Activated CD8-positive, alpha-beta memory T cell treated with anti-CD3 and anti-CD28 coated beads, Interleukin-2, amount 10 ng/mL, durations not matched to agents 7 days and 5 days (primary cell): ENCODE measurements at regions not wholly inside any gene's neighbourhood (a gene's known extent, or its start where the extent isn't known, plus 50 kb on each side); places are given as distances from the start of the nearest gene placed in this dataset.

Source experiments
- ATAC-seq: fragments of 150-1000 bp; cut with Tn5 transposase; one replicate; pipeline ENCODE4 v1.10.0; 2021; ENCODE audit warnings: moderate library complexity
- CTCF ChIA-PET: fragments of 350-600 bp; sonication (Branson Sonifier 250); formaldehyde crosslinking; loops from one replicate; lab custom pipeline; 2021; ENCODE audit warnings: antibody characterized with exemption; lab: Charles Lee
- DNase-seq: peaks from one replicate; pipeline ENCODE4 v3.0.0-alpha.2; 2020
- H3K27ac Mint-ChIP-seq: one replicate; pipeline ENCODE4 v1.8.0; 2021; ENCODE audit warnings: mild to moderate bottlenecking, mixed read lengths
- H3K27me3 Mint-ChIP-seq: one replicate; pipeline ENCODE4 v1.8.0; 2021; ENCODE audit warnings: mixed read lengths
- H3K36me3 Mint-ChIP-seq: one replicate; pipeline ENCODE4 v1.8.0; 2021; ENCODE audit warnings: mild to moderate bottlenecking, mixed read lengths
- H3K4me1 Mint-ChIP-seq: one replicate; pipeline ENCODE4 v1.8.0; 2021; ENCODE audit warnings: mixed read lengths
- H3K4me3 Mint-ChIP-seq: one replicate; pipeline ENCODE4 v1.8.0; 2021; ENCODE audit warnings: mild to moderate bottlenecking, moderate library complexity, mixed read lengths
- H3K9me3 Mint-ChIP-seq: one replicate; pipeline ENCODE4 v1.8.0; 2022; ENCODE audit warnings: low read depth, mixed read lengths

GRCh38 chr4:187602339-187603092 lies 393.1 kb upstream of the ZFP42 start:
- Mint-ChIP-seq H3K27ac (no peak overlapping the region), H3K9me3 (no peaks in the 10 kb centered on the region), H3K27me3 (no peaks in the 10 kb centered on the region), H3K4me3 (no peak overlapping the region), H3K4me1 (no peaks in the 10 kb centered on the region), H3K36me3 (no peaks in the 10 kb centered on the region)
- CTCF ChIA-PET = no interaction called here
- ATAC-seq (no peak), DNase-seq (no peak)

GRCh38 chr4:187603093-187604025 lies 392.2 kb upstream of the ZFP42 start:
- Mint-ChIP-seq H3K27ac (no peak overlapping the region), H3K27me3 (no peaks in the 10 kb centered on the region), H3K36me3 (no peaks in the 10 kb centered on the region), H3K4me1 (no peaks in the 10 kb centered on the region), H3K9me3 (no peaks in the 10 kb centered on the region), H3K4me3 (no peak overlapping the region)
- DNase-seq = no peak
- CTCF ChIA-PET = no interaction called here
- no peak for ATAC-seq

GRCh38 chr4:187604984-187605383 lies 390.6 kb upstream of the ZFP42 start:
- Mint-ChIP-seq H3K27ac (no peak overlapping the region), H3K4me3 (no peak overlapping the region), H3K27me3 (no peaks in the 10 kb centered on the region), H3K9me3 (no peaks in the 10 kb centered on the region), H3K4me1 (no peaks in the 10 kb centered on the region), H3K36me3 (no peaks in the 10 kb centered on the region)
- CTCF ChIA-PET = no interaction called here
- ATAC-seq (no peak), DNase-seq (no peak)

- peaks cover 3% of the 10 kb centered on the region for H3K9me3 Mint-ChIP-seq
- ATAC-seq (no peak), DNase-seq (no peak)
- H3K4me3 Mint-ChIP-seq = no peak overlapping the region
- H3K4me1 Mint-ChIP-seq = no peaks in the 10 kb centered on the region
- no peaks in the 10 kb centered on the region for H3K36me3 Mint-ChIP-seq
- H3K27ac Mint-ChIP-seq = no peak overlapping the region
- CTCF ChIA-PET = interaction anchor here (0.6 to 1.1 kb wide), 3 partner anchors 12 to 1595 kb away, joined by 3 read pairs; no protein-coding TSS in a partner anchor
- H3K27me3 Mint-ChIP-seq = no peaks in the 10 kb centered on the region
These were observed 389.0 kb upstream of the ZFP42 start for GRCh38 chr4:187606581-187606980.

GRCh38 chr4:187608001-187608421 lies 387.6 kb upstream of the ZFP42 start:
- Mint-ChIP-seq H3K9me3 (peaks cover 5% of the 10 kb centered on the region), H3K27ac (no peak overlapping the region), H3K4me1 (no peaks in the 10 kb centered on the region), H3K27me3 (no peaks in the 10 kb centered on the region), H3K36me3 (no peaks in the 10 kb centered on the region), H3K4me3 (no peak overlapping the region)
- ATAC-seq (no peak), DNase-seq (no peak)
- CTCF ChIA-PET = no interaction called here

GRCh38 chr4:187612301-187612700 lies 383.3 kb upstream of the ZFP42 start:
- DNase-seq (no peak), ATAC-seq (no peak)
- no peak overlapping the region for H3K4me3 Mint-ChIP-seq
- no peaks in the 10 kb centered on the region for H3K4me1 Mint-ChIP-seq
- H3K36me3 Mint-ChIP-seq = no peaks in the 10 kb centered on the region
- peaks cover 7% of the 10 kb centered on the region for H3K9me3 Mint-ChIP-seq
- no peaks in the 10 kb centered on the region for H3K27me3 Mint-ChIP-seq
- H3K27ac Mint-ChIP-seq = no peak overlapping the region
- CTCF ChIA-PET = no interaction called here

- Mint-ChIP-seq H3K36me3 (no peaks in the 10 kb centered on the region), H3K9me3 (peaks cover 7% of the 10 kb centered on the region), H3K27me3 (no peaks in the 10 kb centered on the region), H3K4me1 (no peaks in the 10 kb centered on the region), H3K27ac (no peak overlapping the region), H3K4me3 (no peak overlapping the region)
- DNase-seq = no peak
- ATAC-seq = no peak
- CTCF ChIA-PET = no interaction called here
These were observed 382.3 kb upstream of the ZFP42 start for GRCh38 chr4:187613089-187613839.

GRCh38 chr4:187615972-187616371 lies 379.6 kb upstream of the ZFP42 start:
- DNase-seq (no peak), ATAC-seq (no peak)
- Mint-ChIP-seq H3K27me3 (no peaks in the 10 kb centered on the region), H3K4me1 (no peaks in the 10 kb centered on the region), H3K4me3 (no peak overlapping the region), H3K9me3 (peaks cover 5% of the 10 kb centered on the region), H3K27ac (no peak overlapping the region), H3K36me3 (no peaks in the 10 kb centered on the region)
- CTCF ChIA-PET = no interaction called here

GRCh38 chr4:187617113-187617512 lies 378.5 kb upstream of the ZFP42 start:
- Mint-ChIP-seq H3K27ac (no peak overlapping the region), H3K9me3 (peaks cover 2% of the 10 kb centered on the region), H3K4me1 (no peaks in the 10 kb centered on the region), H3K4me3 (no peak overlapping the region), H3K36me3 (no peaks in the 10 kb centered on the region), H3K27me3 (no peaks in the 10 kb centered on the region)
- no peak for ATAC-seq
- CTCF ChIA-PET = no interaction called here
- no peak for DNase-seq

GRCh38 chr4:187618701-187619281 lies 376.8 kb upstream of the ZFP42 start:
- CTCF ChIA-PET = no interaction called here
- DNase-seq (no peak), ATAC-seq (no peak)
- no peaks in the 10 kb centered on the region for H3K36me3 Mint-ChIP-seq
- peaks cover 6% of the 10 kb centered on the region for H3K9me3 Mint-ChIP-seq
- no peaks in the 10 kb centered on the region for H3K4me1 Mint-ChIP-seq
- H3K4me3 Mint-ChIP-seq = no peak overlapping the region
- H3K27ac Mint-ChIP-seq = no peak overlapping the region
- H3K27me3 Mint-ChIP-seq = no peaks in the 10 kb centered on the region

GRCh38 chr4:187619319-187619718 lies 376.3 kb upstream of the ZFP42 start:
- Mint-ChIP-seq H3K27ac (no peak overlapping the region), H3K27me3 (no peaks in the 10 kb centered on the region), H3K36me3 (no peaks in the 10 kb centered on the region), H3K4me3 (no peak overlapping the region), H3K4me1 (no peaks in the 10 kb centered on the region), H3K9me3 (peaks cover 4% of the 10 kb centered on the region)
- CTCF ChIA-PET = no interaction called here
- ATAC-seq = no peak
- no peak for DNase-seq

GRCh38 chr4:187632260-187632995 lies 363.1 kb upstream of the ZFP42 start:
- no peak for ATAC-seq
- Mint-ChIP-seq H3K4me3 (no peak overlapping the region), H3K36me3 (no peaks in the 10 kb centered on the region), H3K27me3 (no peaks in the 10 kb centered on the region), H3K27ac (no peak overlapping the region), H3K9me3 (no peaks in the 10 kb centered on the region), H3K4me1 (no peaks in the 10 kb centered on the region)
- CTCF ChIA-PET = interaction anchor here (0.7 kb wide), 1 partner anchor 122 kb away, joined by 3 read pairs; no protein-coding TSS in a partner anchor
- no peak for DNase-seq
